UCSD-AML1 (cell line): ENCODE measurements at regions not wholly inside any gene's neighbourhood (a gene's known extent, or its start where the extent isn't known, plus 50 kb on each side); places are given as distances from the start of the nearest gene placed in this dataset.
"Not testable (repeated sequence)": the region's sequence is repeated elsewhere in the genome, so short reads cannot be mapped to it uniquely, and the experiment has no call there.

ENCODE experiments used
- DNase-seq: peaks from one replicate; lab custom pipeline; 2025; ENCODE audit not compliant: unreplicated experiment; lab: John Stamatoyannopoulos, UW

- no peak for DNase-seq
Measured at GRCh38 chr17:70426752-70427151, 257.4 kb downstream of the KCNJ2 start.

GRCh38 chr17:70434536-70435490 is 265.5 kb downstream of the KCNJ2 start:
- no peak for DNase-seq

GRCh38 chr17:70437656-70438055 is 268.3 kb downstream of the KCNJ2 start:
- no peak for DNase-seq

GRCh38 chr17:70446446-70446845 is 277.1 kb downstream of the KCNJ2 start:
- DNase-seq = no peak

- no peak for DNase-seq
Measured at GRCh38 chr17:70447588-70447987, 278.3 kb downstream of the KCNJ2 start.

DNA sequence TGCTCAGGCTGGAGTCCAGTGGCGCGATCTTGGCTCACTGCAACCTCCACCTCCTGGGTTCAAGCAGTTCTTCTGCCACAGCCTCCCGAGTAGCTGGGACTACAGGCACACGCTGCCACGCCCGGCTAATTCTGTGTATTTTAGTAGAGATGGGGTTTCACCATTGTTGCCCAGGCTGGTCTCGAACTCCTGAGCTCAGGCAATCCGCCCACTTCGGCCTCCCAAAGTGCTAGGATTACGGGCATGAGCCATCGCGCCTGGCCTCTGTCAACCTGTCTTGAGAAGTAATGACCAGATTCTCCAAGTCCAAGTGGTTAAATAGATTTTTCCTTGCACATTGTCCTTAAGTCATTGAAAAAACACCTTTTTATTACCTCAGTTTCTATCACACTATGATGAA is 283.7 kb downstream of the KCNJ2 start:
- DNase-seq = not testable (repeated sequence)

DNA sequence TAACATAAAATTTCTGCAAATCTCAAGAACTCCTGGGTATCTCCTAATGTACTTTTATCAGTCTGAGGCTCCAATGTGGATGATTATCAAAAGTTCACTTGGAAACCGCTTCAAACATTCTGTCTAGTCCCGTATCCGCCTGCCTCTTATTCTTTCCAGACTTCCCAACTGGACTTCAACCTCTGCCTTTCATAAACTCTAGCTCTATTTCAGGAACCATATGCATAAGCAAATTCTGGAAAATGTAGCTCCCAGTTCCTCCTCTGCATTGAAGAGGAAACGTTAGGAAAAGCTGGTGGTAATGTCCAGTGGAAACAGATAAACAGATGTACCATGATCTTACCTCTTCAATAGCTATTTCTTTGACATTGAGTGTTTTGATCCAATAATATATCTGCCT is 285.0 kb downstream of the KCNJ2 start:
- DNase-seq = no peak

DNA sequence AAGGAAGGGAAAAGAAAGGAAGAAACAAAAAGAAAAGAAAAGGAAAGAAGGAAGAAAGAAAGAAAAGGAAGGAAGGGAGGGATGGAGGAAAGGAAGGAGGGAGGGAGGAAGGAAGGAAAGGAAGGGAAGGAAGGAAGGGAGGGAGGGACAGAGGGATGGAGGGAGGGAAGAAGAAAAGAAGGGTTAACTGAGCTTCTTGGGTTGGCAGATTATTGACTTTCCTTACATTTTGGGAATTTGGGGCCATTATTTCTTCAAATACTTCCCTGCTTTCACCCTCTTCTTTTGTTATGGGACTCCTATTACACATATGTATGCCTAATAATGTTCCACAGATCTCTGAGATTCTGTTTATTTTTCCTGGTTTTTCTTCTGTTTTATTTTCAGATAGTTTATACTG is 285.6 kb downstream of the KCNJ2 start:
- DNase-seq = no peak

DNA sequence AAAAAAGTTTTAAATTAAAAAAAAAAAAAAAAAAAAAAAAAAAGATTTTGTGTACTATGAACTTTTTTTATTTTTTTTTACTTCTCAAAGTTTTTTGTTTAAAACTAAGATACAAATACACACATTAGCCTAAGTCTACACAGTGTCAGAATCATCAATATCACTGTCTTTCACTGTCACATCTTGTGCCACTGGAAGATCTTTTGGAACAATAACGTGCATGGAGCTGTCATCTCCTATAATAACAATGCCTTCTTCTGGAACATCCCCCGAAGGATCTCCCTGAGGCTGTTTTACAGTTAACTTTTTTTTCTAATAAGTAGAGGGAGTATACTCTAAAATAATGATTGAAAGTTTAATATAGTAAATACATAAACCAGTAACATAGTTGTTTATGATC is 295.7 kb downstream of the KCNJ2 start:
- no peak for DNase-seq

DNA sequence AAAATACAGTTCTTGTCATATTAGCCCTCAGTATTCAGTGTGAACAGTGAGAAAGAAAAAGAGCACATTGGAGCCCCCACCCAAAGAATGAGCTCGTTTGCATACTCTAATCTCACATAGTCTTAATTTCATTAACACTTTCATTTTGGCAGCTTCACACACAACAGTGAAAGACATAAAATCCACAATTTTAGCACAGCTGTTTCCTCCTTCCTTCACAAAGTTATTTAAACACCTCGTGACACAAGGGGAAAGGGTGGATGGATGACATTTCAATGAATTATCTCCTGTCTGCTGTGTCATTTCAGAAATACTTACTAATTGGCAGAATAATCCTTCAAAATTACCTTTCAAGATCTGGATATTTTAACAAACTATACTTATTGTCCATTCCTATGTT is 299.3 kb downstream of the KCNJ2 start:
- no peak for DNase-seq

- DNase-seq = no peak
Measured at GRCh38 chr17:70473049-70473448, 303.7 kb downstream of the KCNJ2 start.

DNA sequence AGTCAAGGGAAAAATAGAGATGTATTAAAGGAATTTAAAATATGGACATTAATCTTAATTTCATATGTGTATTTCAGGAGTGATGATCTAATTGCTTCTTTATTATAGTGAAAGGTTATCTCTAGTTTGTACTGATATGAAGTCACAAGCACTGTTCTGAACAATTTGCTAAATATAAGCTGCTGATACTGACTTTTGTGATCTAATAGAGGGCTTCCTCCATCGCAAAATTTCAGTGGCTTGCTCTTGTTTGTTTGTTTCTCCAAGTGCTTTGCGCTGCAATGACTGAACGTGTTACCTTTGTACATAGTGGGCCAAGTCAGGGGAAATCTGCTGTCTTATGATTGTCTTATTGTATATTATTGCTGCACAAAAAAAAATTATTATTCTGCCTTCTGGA is 307.0 kb downstream of the KCNJ2 start:
- DNase-seq = no peak

DNA sequence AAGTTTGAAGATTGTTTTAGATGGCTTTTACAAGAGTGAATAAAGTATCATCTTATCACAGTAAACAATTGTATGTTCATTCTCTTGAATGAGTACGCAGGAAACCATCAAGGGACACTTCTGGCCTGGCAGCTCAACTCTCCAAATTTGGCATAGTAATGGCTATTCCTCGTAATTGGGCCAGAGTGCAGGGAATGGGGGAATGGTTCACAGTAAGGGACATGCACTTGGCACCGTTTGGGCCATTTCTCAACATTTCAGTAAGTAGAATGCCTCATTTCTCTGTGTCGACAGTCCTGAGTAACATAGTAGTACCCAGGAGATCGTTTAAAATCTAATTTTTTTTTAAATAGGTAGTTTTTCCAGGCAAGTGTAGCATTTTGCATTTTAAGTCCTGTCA is 309.6 kb downstream of the KCNJ2 start:
- no peak for DNase-seq

DNA sequence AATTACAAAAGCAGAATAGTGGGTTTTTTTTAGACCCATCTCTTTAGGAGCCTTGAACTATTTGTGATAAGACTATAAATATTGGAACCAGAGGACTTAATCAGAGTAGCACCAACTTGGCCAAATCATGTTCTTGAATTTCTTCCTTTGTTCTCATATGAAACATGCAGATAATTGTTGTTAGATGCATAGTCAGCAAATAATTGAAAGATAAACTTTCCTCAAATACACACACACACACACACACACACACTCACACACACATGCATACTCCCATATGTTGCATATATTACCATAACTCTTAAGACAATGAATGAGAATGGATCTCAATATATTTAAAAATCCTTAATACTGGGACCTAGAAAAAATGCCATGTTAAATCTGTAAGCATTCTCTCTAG is 310.4 kb downstream of the KCNJ2 start:
- no peak for DNase-seq

DNA sequence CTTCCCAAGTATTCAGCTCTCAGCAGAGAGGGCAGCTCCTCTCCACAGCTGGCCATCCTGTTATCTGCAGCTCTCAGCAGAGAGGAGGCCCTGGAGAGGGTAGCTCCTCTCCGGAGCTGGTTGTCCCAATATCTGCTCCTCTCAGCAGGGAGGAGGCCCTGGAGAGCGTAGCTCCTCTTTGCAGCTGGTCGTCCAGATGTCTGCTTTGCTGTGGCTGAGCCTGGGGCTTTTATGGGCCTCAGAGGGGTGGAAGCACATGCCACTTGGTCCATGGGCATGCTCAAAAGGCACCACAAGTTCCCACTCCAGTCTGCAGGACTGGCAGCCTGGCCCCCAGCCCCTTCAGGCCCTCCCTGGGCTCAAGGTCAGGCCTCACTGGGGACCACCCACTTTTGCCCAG is 314.3 kb downstream of the KCNJ2 start:
- no peak for DNase-seq

DNA sequence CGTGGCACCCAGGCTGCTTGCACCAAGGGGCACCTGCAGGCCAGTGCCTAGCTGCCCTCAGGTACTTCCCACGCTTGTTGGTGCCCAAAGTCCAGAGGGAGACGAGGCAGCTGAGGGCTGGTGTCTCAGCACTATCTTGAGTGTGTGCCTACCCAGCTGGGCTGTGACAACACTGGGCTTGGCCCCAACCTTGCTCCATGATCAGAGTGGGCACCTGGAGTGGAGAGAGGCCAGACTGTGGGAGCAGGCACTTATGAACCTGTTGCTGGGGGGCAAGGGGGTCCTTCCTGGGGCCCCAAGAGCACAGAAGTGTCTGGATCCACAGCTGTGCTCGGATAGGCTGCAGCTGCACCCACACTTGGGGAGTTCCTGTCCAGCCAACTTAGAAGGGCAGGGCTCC is 314.7 kb downstream of the KCNJ2 start:
- DNase-seq = no peak

DNA sequence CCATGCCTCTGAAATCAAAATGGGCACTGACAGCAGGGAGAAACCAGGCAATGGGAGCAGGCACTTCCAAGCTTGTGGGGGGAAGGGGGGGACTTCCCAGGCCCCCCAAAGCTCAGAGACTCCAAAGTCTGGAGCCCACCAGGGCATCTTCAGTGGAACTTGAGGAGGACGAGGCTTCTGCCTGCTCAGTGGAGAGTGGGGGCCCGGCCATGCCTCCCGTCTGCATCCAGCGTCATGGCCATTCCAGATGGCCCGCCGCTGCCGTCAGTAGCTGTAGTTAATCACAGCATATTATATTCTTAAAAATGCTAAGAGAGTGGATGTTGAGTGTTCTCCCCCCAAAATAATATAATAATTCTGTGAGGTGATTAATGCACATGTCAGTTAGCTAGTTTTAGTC is 315.2 kb downstream of the KCNJ2 start:
- DNase-seq = no peak

- DNase-seq = no peak
Measured at GRCh38 chr17:70492368-70492767, 323.0 kb downstream of the KCNJ2 start.

DNA sequence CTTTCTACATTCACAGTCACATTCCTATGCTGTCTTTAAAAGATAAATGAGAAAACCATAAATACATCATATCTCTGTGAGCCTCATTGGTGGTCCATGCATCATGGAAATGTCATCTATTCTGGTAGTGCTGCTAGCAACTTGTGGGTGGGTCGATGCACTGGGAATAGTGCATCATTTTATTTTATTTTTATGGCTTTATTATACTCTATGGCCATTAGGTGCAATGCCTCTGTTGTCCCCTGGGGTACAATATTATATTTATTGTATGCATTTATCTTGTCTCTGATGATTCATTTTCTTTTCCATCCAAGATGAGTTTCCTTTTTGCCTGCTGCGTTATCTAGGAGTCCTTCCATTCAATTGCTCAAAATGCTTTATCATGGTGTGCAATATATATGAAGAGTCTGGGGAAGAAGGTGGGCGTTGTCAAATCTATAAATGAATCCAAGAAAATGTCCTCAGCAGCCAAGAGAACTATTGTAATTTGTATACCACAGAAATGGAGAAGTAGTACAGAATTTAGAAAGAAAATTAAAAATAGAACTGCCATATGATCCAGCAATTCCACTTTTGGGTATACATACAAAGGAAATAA is 324.0 kb downstream of the KCNJ2 start:
- DNase-seq = no peak

DNA sequence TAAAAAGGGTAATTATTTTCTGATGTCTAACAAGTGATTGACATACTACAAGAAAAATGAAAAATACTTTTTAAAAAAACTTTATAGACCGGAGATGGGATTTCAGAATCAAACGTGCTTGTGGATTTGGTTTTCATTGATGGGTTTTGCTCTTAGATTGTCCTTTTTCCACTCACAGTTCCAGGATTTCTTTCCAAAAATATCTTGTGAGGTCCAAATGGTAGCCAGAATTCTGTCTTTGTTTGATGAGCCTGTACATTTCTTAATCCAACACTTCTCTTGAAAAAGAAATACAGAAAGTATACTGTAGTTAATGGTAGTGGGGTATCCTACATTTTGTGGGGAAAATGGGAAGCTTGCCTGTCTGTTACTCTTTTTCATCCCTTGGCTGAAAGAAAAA is 329.3 kb downstream of the KCNJ2 start:
- DNase-seq = no peak

- no peak for DNase-seq
Measured at GRCh38 chr17:70499067-70499786, 329.9 kb downstream of the KCNJ2 start.

GRCh38 chr17:70503449-70503848 is 334.1 kb downstream of the KCNJ2 start:
- no peak for DNase-seq
